NCI-H1048 (cell line): ENCODE measurements at regions not wholly inside any gene's neighbourhood (a gene's known extent, or its start where the extent isn't known, plus 50 kb on each side); places are given as distances from the start of the nearest gene placed in this dataset.
"Not testable (repeated sequence)": the region's sequence is repeated elsewhere in the genome, so short reads cannot be mapped to it uniquely, and the experiment has no call there.

Source experiments
- DNase-seq: peaks from one replicate; lab custom pipeline; 2025; lab: John Stamatoyannopoulos, UW

- DNase-seq, result no peak
Measured at GRCh38 chr9:2395814-2396612, 225.6 kb upstream of the VLDLR start.

- DNase-seq, result no peak
Measured at GRCh38 chr9:2396622-2397285, 224.8 kb upstream of the VLDLR start.

GRCh38 chr9:2397875-2398274 lies 223.7 kb upstream of the VLDLR start:
- DNase-seq, result not testable (repeated sequence)

GRCh38 chr9:2401746-2402145 lies 219.8 kb upstream of the VLDLR start:
- DNase-seq, result not testable (repeated sequence)

- DNase-seq, result no peak
Measured at GRCh38 chr9:2403701-2404100, 217.9 kb upstream of the VLDLR start.

- no peak for DNase-seq
Measured at GRCh38 chr9:2406252-2406651, 215.3 kb upstream of the VLDLR start.

- DNase-seq, result no peak
Measured at GRCh38 chr9:2407450-2407849, 214.1 kb upstream of the VLDLR start.

- no peak for DNase-seq
Measured at GRCh38 chr9:2411459-2412215, 209.9 kb upstream of the VLDLR start.

- no peak for DNase-seq
Measured at GRCh38 chr9:2413160-2413805, 208.3 kb upstream of the VLDLR start.

- no peak for DNase-seq
Measured at GRCh38 chr9:2414465-2414864, 207.1 kb upstream of the VLDLR start.

- no peak for DNase-seq
Measured at GRCh38 chr9:2415326-2415725, 206.3 kb upstream of the VLDLR start.

- no peak for DNase-seq
Measured at GRCh38 chr9:2417730-2418129, 203.9 kb upstream of the VLDLR start.

- no peak for DNase-seq
Measured at GRCh38 chr9:2418619-2419018, 203.0 kb upstream of the VLDLR start.

GRCh38 chr9:2419347-2419746 lies 202.2 kb upstream of the VLDLR start:
- DNase-seq, result no peak

GRCh38 chr9:2420543-2420942 lies 201.0 kb upstream of the VLDLR start:
- DNase-seq, result no peak

GRCh38 chr9:2424619-2425033 lies 197.0 kb upstream of the VLDLR start:
- DNase-seq, result no peak

- no peak for DNase-seq
Measured at GRCh38 chr9:2425676-2426075, 195.9 kb upstream of the VLDLR start.

- no peak for DNase-seq
Measured at GRCh38 chr9:2427120-2427891, 194.3 kb upstream of the VLDLR start.

GRCh38 chr9:2439957-2440356 lies 181.6 kb upstream of the VLDLR start:
- DNase-seq, result no peak

- DNase-seq, result not testable (repeated sequence)
Measured at GRCh38 chr9:2443933-2444332, 177.7 kb upstream of the VLDLR start.

GRCh38 chr9:2448193-2448738 lies 173.3 kb upstream of the VLDLR start:
- DNase-seq, result no peak
